GM21360 (cell line): ENCODE measurements at regions not wholly inside any gene's neighbourhood (a gene's known extent, or its start where the extent isn't known, plus 50 kb on each side); places are given as distances from the start of the nearest gene placed in this dataset.

Experiments used
- ATAC-seq: cut with Tn5 transposase; IDR thresholded peaks from one replicate; pipeline ENCODE4 v1.9.1; 2021; ENCODE audit warnings: mild to moderate bottlenecking, moderate library complexity; ENCODE audit not compliant: unreplicated experiment

GRCh38 chr21:36628106-36628505 is 70.8 kb upstream of the SIM2 start:
- no peak for ATAC-seq

- ATAC-seq: no peak
Measured at GRCh38 chr21:36628761-36629460, 70.0 kb upstream of the SIM2 start.

- no peak for ATAC-seq
Measured at GRCh38 chr21:36630485-36631206, 68.3 kb upstream of the SIM2 start.

- no peak for ATAC-seq
Measured at GRCh38 chr21:36636016-36636415, 62.9 kb upstream of the SIM2 start.

GRCh38 chr21:36636439-36636838 is 62.5 kb upstream of the SIM2 start:
- no peak for ATAC-seq

DNA sequence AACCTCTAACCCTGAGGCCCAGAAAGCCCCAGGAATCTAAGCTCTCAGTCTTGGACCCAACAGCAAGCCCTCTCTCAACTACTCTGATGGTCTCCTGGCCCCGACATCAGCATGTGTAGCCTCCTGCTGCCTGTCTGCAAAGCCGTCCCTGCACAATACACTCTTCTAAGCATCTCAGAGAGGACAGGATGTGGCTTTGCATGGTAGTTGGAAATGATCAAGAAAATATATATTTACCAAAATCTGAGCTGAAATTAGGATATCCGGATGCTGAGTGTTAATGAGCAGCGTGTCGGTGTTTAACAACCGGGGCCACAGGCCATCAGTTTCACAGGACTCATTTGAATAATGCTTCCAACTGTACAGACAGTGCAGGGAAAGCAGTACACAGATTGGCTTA is 59.1 kb upstream of the SIM2 start:
- no peak for ATAC-seq

GRCh38 chr21:36640174-36640720 is 58.7 kb upstream of the SIM2 start:
- ATAC-seq: no peak

DNA sequence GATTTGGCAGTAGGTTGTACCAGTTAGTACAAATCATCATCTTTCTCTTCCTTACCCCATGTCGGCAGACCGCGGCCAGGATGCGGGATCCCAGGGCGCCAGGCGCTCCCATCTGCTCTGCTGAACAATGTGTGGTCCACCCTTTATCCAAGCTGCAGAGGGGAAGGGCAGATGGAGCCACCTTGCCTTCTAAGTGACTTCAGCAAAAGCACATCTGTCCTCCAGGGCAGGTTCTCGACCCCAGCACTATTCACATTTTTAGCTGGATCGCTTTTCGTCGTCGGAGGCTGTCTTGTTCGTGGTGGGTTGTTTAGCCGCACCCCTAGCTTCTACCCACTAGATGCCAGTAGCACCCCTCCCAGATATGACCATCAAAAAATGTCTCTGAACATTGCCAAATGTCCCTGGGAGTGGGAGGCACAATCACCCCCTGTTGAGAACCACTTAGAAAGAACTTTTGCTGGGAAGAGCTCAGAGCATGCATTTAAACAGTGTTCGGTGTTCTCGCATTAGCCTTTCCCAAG is 58.1 kb upstream of the SIM2 start:
- no peak for ATAC-seq

- no peak for ATAC-seq
Measured at GRCh38 chr21:36641346-36641745, 57.6 kb upstream of the SIM2 start.

- no peak for ATAC-seq
Measured at GRCh38 chr21:36641886-36642285, 57.0 kb upstream of the SIM2 start.

DNA sequence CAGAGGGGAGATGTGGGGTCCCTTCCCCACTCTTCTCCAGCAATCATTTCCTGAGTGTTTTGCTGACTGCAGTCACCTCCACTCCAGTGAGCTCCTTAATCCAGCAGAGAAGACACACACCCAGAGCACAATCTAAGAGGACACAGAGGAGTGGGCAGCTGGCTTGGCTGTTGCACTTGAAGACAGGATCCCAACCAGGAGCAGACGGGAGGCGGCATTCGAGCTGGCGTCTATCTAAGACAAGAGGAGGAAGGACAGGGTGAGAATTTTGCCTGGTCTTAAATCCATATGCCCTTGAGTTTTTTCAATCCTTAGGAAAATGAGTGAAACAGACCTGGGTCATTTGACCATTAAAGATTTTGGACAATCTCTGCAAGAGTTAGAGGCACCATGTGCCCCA is 56.1 kb upstream of the SIM2 start:
- no peak for ATAC-seq

DNA sequence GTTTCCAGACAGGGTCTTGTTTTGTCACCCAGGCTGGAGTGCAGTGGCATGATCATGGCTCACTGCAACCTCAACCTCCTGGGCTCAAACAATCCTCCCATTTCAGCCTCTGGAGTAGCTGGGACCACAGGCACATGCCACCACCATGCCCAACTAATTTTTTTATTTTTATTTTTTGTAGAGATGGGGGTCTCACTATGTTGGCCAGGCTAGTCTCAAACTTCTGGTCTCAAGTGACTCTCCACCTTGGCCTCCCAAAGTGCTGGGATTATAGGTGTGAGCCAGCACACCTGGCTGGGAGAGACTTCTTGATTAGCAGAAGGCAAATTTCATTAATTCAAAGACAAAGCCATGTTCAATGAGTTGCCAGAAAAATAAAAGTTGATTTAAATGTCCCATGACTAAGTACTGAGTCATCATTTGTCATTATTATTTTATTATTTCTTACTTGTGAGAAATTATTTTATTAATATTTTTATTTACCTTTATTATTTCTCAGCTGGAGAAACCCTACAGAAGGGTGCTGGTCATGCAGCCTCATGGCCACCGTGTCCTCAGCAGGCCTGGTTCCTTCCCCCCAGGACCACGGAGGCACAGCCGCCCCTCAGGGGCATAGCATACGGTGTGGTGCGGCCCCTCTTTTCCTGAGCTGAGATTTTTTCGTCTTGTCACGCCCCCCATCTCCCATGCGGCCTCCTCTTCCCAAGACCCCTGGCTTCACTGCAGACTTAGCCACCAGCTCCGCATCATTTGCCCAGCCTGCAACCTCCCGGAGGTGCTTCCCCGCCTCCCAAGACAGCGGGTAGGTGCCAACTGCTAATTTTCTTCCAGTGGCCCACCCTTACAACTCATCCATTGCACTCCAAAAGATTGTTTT is 55.3 kb upstream of the SIM2 start:
- ATAC-seq: no peak

- ATAC-seq: no peak
Measured at GRCh38 chr21:36646011-36646410, 52.9 kb upstream of the SIM2 start.

- no peak for ATAC-seq
Measured at GRCh38 chr21:36646645-36647044, 52.3 kb upstream of the SIM2 start.

- ATAC-seq: no peak
Measured at GRCh38 chr21:36647279-36648093, 51.4 kb upstream of the SIM2 start.
